GM20000 (cell line): ENCODE measurements at regions not wholly inside any gene's neighbourhood (a gene's known extent, or its start where the extent isn't known, plus 50 kb on each side); places are given as distances from the start of the nearest gene placed in this dataset.
A peak's percentile ranks its signal among the peaks of the same experiment; 100 is the strongest.
"Not testable (repeated sequence)": the region's sequence is repeated elsewhere in the genome, so short reads cannot be mapped to it uniquely, and the experiment has no call there.

Experiments
- DNase-seq: peaks from one replicate; pipeline ENCODE4 v3.0.0; 2012; ENCODE audit warnings: low spot score
- TF ChIP-seq, protein P1 (sequence below): IDR thresholded peaks from 2 replicates; pipeline ENCODE4 v1.5.1; 2012; ENCODE audit warnings: mild to moderate bottlenecking, control low read depth; ENCODE audit errors: extremely low read depth, missing control alignments

DNA sequence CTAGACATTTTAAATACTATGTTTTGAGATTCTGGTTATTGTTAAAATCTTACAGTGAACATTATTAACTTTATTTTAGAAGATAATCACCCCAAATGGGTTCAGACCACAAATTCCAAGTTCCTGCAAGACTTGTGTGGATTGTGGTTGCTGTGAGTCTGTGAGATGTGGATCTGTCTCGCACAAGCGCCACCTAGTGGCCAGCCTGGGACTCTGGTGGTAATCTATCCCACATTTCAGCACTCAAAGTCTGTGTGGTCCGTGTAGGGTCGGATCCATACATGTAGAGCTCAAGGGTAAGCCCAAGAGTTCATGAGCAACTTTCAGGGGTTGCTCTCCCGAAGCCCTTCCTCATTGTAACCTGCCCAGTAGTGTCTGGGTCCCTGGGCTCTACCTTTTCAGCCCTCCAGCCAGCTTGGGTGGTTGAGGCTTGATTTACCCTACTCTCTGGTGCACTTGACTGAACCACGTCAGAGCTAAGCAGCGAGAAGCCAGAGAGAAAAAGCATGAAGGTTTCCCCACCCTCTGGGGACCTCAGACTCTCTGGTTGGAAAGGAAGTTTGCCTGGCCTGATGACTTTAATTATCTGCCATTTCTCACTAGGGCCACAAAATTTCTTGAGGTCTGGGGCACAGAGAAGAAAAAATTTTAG lies 129.2 kb downstream of the ARHGAP11B start:
- not testable (repeated sequence) for DNase-seq
- TF ChIP-seq, protein P1, sequence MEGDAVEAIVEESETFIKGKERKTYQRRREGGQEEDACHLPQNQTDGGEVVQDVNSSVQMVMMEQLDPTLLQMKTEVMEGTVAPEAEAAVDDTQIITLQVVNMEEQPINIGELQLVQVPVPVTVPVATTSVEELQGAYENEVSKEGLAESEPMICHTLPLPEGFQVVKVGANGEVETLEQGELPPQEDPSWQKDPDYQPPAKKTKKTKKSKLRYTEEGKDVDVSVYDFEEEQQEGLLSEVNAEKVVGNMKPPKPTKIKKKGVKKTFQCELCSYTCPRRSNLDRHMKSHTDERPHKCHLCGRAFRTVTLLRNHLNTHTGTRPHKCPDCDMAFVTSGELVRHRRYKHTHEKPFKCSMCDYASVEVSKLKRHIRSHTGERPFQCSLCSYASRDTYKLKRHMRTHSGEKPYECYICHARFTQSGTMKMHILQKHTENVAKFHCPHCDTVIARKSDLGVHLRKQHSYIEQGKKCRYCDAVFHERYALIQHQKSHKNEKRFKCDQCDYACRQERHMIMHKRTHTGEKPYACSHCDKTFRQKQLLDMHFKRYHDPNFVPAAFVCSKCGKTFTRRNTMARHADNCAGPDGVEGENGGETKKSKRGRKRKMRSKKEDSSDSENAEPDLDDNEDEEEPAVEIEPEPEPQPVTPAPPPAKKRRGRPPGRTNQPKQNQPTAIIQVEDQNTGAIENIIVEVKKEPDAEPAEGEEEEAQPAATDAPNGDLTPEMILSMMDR, result peak; percentile 8

DNA sequence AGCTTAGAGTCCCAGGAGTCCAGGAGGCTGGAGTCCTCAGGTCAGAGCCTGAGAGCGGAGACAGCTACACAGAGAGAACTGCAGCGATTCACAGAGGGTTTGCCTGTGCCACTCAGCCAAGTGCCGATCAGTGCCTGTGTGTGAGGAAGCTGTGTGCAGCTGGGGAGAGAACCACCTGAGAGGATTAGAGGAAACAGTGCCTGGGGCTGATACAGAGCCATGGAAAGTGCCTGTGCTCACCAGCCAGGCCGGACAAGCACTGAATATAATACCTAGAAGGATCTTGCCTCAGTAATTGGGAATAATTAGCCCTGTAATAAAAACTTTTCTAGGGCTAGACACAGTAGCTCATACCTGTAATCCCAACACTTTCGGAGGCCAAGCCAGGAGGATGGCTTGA lies 134.7 kb downstream of the ARHGAP11B start:
- not testable (repeated sequence) for DNase-seq

DNA sequence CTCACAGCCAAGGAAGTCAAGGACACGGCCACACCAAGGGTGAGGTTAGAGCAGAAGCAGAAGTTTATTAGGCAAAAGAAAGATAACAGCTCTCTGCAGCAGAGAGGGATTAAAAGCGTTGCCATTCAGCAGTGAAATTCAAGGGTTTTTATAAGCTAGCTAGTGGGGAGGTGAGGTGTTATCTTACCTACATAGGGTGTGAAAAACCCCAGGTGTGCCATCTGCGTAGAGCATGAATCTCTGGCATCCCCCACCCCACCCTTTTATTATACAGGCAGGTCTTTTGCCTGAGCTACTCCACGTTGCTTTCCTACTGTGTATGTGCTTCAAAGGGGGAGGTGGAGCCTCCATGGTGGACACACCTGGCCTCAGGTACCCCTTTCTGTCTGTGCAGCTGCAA lies 135.4 kb downstream of the ARHGAP11B start:
- not testable (repeated sequence) for DNase-seq

DNA sequence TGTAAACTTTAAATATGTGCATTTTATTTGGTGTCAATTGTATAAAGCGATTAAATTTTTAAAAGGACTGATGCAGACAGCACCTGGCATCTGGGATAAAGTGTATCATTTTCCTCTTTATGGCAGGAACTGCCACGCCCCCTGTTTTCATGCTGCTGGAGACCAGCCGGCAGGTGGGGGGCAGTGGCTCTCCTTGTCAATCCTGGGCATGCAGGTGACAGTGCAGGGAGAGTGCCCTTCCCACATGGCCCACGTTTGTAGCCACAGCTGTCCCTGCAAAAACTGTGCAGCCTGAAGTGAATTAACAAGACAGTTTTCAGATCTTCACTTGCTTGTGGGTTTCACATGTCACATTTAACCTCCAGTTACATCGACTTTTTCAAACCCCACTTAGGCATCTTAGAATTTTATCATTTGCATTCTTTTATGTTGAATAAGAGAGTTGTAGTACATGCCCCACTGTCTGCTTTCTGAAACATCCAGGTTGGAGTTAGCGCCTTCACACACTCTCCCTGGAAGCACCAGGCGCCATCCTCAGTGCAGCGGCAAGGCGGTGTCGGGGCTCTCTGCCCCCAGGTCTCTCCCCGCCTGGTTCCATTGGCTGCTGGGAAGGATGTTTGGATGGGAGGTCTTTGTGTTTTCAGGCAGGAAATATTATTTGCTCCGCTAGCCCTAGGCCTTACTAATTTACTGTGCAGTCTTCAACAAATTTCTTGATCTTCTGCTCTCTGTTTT lies 134.2 kb upstream of the FAN1 start:
- not testable (repeated sequence) for DNase-seq

DNA sequence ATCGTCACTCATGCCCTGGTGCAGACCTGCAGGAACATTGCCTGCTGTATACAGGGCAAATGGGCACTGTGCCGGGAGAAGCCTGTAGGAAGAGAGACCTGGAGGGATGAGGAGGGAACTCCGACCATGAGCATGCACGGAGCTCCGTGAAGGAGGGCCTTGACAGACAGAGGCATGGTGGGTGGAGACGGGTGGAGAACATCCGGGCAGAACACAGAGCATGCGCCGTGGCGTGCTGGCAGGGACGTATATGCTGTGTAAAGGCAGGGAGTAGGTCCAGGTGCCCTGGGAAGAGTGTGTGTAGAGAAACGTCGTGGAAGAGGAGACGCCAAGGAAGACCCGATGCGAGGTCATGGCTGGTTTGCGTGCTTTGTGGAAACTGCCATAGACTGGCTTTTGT lies 133.0 kb upstream of the FAN1 start:
- TF ChIP-seq, protein P1, result no peak
- no peak for DNase-seq

DNA sequence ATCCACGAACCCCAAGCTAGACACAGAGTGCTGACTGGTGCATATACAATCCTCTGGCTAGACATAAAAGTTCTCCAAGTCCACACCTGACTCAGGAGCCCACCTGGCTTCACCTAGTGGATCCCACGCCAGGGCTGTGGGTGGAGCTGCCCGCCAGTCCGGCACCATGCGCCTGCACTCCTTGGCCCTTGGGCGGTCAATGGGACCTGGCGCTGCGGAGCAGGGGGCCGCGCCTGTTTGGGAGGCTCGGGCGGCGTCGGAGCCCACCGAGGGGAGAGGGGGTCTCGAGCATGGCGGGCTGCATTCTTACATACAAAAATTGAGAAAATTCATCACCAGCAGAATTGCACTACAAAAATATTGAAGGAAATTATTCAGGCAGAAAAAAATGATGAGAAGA lies 120.7 kb upstream of the FAN1 start:
- TF ChIP-seq, protein P1, result no peak
- DNase-seq, result no peak

DNA sequence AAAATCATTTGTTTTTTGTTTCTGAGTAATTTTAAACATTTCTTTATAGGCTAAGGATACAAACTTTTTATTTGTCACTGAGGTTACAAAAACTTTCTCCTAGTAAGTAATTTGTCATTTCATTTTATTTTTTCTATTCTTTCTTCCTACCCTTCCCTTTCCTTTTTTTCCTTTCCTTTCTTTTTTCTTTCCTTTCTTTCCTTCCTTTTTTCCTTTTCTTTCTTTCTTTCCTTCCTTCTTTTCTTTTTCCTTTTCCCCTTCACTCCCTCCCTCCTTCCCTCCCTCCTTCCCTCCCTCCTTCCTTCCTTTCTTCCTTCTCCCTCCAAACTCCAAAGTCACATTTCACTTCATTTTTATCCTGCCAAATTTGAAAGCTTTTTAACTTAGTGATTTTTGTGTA lies 115.1 kb upstream of the FAN1 start:
- DNase-seq, result no peak

DNA sequence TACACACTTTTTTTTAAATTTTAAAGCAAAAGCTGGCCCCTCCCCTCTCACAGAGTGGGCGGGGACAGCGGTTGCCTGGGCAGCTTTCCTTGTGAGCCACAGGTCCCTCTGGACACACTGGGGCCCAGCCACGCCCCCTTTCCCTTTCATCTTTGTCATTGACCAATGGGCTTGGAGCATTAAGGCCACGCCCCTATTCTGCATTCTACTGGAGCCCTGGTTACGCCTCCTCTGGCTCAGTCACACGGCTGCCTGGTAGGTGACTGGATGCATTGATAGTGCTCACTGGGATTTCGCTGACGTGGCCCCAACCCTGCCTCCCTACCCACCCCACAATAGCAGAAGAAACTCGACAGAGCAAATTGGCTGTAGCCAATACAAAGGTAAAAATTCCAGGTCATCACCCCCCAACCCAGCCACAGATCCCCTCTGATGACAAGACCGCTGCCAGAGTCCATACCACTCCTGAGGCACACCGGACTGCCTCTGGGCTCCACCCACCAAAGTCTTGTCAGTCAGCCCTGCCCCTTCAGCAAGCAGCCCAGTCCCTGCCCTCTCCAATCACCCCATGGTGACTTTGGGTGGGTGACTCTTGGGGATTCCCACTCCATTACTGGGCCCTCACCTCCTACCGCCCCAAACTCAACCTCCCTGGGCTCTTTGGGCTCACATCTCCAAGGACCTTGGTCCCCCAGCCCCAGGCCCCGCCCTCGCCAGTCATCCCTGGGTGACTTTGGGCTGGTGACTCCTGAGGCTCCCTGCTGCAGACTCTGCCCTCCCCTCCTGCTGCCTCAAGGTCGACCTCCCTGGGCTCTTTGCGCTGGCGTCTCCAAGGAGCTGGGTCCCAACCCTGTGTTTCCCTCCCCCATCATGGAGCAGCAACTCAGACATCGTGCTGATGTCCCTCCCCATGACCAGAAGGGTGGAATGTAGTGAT lies 112.2 kb upstream of the FAN1 start:
- TF ChIP-seq, protein P1, result no peak
- DNase-seq, result no peak

More for the DNA sequence above, 115.1 kb upstream of the FAN1 start:
- TF ChIP-seq, protein P1, result no peak

DNA sequence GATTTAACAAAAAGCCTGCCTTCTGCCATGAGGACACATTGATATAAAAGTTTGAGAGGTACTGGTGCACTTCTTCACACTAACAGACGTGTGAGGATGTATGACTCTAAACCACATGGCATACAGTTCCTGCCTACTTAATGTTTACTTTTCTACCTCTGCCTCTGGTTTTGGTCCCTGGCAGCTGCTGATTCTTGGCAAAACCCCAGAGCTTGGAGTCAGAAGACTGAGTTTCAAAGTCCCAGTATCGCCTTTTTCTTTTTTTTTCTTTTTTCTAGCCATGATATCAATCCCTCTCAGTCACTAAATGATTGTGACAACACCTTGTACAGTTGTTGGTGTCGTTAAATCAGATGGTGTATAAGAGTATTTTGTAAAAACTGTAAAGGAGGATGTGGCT lies 110.9 kb upstream of the FAN1 start:
- DNase-seq, result not testable (repeated sequence)
